Adrenal gland (tissue), 5 donors: ENCODE measurements at regions not wholly inside any gene's neighbourhood (a gene's known extent, or its start where the extent isn't known, plus 50 kb on each side); places are given as distances from the start of the nearest gene placed in this dataset.

ENCODE experiments used
- CTCF ChIP-seq, 6 experiments: fragments of 450-650 bp in 4 of 6; fragments of 200-600 bp in 2 of 6; sonication (generic) in 1 of 6; IDR thresholded peaks; 1 replicate in 5 of 6; 2 replicates in 1 of 6; pipeline versions ENCODE4 v1.5.1 to v1.8.0; 2016 to 2021; ENCODE audit warnings: antibody characterized with exemption in 6 of 6, mild to moderate bottlenecking in 2 of 6, moderate library complexity in 1 of 6
- POLR2A ChIP-seq, 2 donors: fragments of 450-650 bp; IDR thresholded peaks; one replicate each; pipeline ENCODE4 v1.6.1; 2017; ENCODE audit warnings: antibody characterized with exemption in 2 of 2, mild to moderate bottlenecking in 2 of 2, moderate library complexity in 1 of 2
- donor health status: DM: no; HTN: no; CAD: no.

GRCh38 chr18:61133783-61134182 lies 199.4 kb upstream of the CDH20 start:
- TF ChIP-seq CTCF (IDR thresholded peaks at IDR 0.05) (no peak), POLR2A (IDR thresholded peaks at IDR 0.05) (no peak)
